Stimulated activated naive CD8-positive, alpha-beta T cell treated with anti-CD3 and anti-CD28 coated beads, Interleukin-15, amount 100 ng/mL, for 72 hours (primary cell): ENCODE measurements at regions not wholly inside any gene's neighbourhood (a gene's known extent, or its start where the extent isn't known, plus 50 kb on each side); places are given as distances from the start of the nearest gene placed in this dataset.
"Not testable (repeated sequence)": the region's sequence is repeated elsewhere in the genome, so short reads cannot be mapped to it uniquely, and the experiment has no call there.

Experiments
- ATAC-seq: fragments of 150-1000 bp; cut with Tn5 transposase; 2 replicates; pipeline ENCODE4 v1.10.0; 2021; ENCODE audit warnings: mild to moderate bottlenecking, moderate library complexity
- DNase-seq, 2 donors: peaks; one replicate each; pipeline ENCODE4 v3.0.0; 2021 to 2022
- H3K27ac Mint-ChIP-seq, 2 donors: one replicate each; pipeline ENCODE4 v1.8.0; 2022; ENCODE audit warnings: mild to moderate bottlenecking in 2 of 2, mixed read lengths in 2 of 2, moderate library complexity in 2 of 2
- H3K27me3 Mint-ChIP-seq: one replicate; pipeline ENCODE4 v1.8.0; 2022; ENCODE audit warnings: mixed read lengths
- H3K4me1 Mint-ChIP-seq: one replicate; pipeline ENCODE4 v1.8.0; 2022; ENCODE audit warnings: mild to moderate bottlenecking, mixed read lengths
- H3K4me3 Mint-ChIP-seq, 2 donors: one replicate each; pipeline ENCODE4 v1.8.0; 2022; ENCODE audit warnings: mild to moderate bottlenecking in 2 of 2, mixed read lengths in 2 of 2, moderate library complexity in 1 of 2
- H3K9me3 Mint-ChIP-seq, 2 donors: one replicate each; pipeline ENCODE4 v1.8.0; 2022; ENCODE audit warnings: mixed read lengths in 2 of 2

- no peak overlapping the region for H3K4me3 Mint-ChIP-seq
- H3K4me1 Mint-ChIP-seq = no peaks in the 10 kb centered on the region
- no peak for DNase-seq
- no peaks in the 10 kb centered on the region for H3K9me3 Mint-ChIP-seq
- no peak for ATAC-seq
- H3K27ac Mint-ChIP-seq = no peak overlapping the region
- H3K27me3 Mint-ChIP-seq = peaks cover 8% of the 10 kb centered on the region
These were observed 106.6 kb upstream of the CHST15 start for GRCh38 chr10:124200011-124200410.

- Mint-ChIP-seq H3K4me3 (no peak overlapping the region), H3K9me3 (no peaks in the 10 kb centered on the region), H3K4me1 (no peaks in the 10 kb centered on the region), H3K27me3 (peaks cover 8% of the 10 kb centered on the region), H3K27ac (no peak overlapping the region)
- ATAC-seq = no peak
- DNase-seq = no peak
These were observed 105.5 kb upstream of the CHST15 start for GRCh38 chr10:124198871-124199270.

- Mint-ChIP-seq H3K27ac (no peak overlapping the region), H3K9me3 (no peaks in the 10 kb centered on the region), H3K27me3 (peaks cover 8% of the 10 kb centered on the region), H3K4me3 (no peak overlapping the region), H3K4me1 (no peaks in the 10 kb centered on the region)
- ATAC-seq (no peak), DNase-seq (no peak)
These were observed 104.7 kb upstream of the CHST15 start for GRCh38 chr10:124198125-124198501.

- no peak overlapping the region for H3K4me3 Mint-ChIP-seq
- peak overlapping the region in 1 of 2 donors; percentile 55 for H3K27ac Mint-ChIP-seq
- peaks cover 11% of the 10 kb centered on the region for H3K27me3 Mint-ChIP-seq
- no peak for DNase-seq
- H3K9me3 Mint-ChIP-seq = no peaks in the 10 kb centered on the region
- ATAC-seq = no peak
- no peaks in the 10 kb centered on the region for H3K4me1 Mint-ChIP-seq
These were observed 104.2 kb upstream of the CHST15 start for GRCh38 chr10:124197371-124198124.

- no peak for DNase-seq
- H3K27me3 Mint-ChIP-seq = peaks cover 20% of the 10 kb centered on the region
- H3K4me1 Mint-ChIP-seq = no peaks in the 10 kb centered on the region
These were observed 103.3 kb upstream of the CHST15 start for GRCh38 chr10:124196659-124197058.

GRCh38 chr10:124194199-124194824 is 100.9 kb upstream of the CHST15 start:
- H3K4me3 Mint-ChIP-seq = no peak overlapping the region
- ATAC-seq = no peak
- no peaks in the 10 kb centered on the region for H3K4me1 Mint-ChIP-seq
- H3K27ac Mint-ChIP-seq = no peak overlapping the region
- H3K27me3 Mint-ChIP-seq = peaks cover 28% of the 10 kb centered on the region
- DNase-seq = no peak
- H3K9me3 Mint-ChIP-seq = no peaks in the 10 kb centered on the region

More at GRCh38 chr10:124196659-124197058, 103.3 kb upstream of the CHST15 start:
- no peak overlapping the region for H3K27ac Mint-ChIP-seq
- ATAC-seq = no peak
- no peaks in the 10 kb centered on the region for H3K9me3 Mint-ChIP-seq
- no peak overlapping the region for H3K4me3 Mint-ChIP-seq

GRCh38 chr10:124193309-124193696 is 99.9 kb upstream of the CHST15 start:
- no peak for DNase-seq
- no peaks in the 10 kb centered on the region for H3K9me3 Mint-ChIP-seq
- peaks cover 32% of the 10 kb centered on the region for H3K27me3 Mint-ChIP-seq
- ATAC-seq = no peak
- H3K27ac Mint-ChIP-seq = no peak overlapping the region
- H3K4me3 Mint-ChIP-seq = no peak overlapping the region
- no peaks in the 10 kb centered on the region for H3K4me1 Mint-ChIP-seq

GRCh38 chr10:124192664-124193308 is 99.4 kb upstream of the CHST15 start:
- not testable (repeated sequence) for DNase-seq, H3K9me3 Mint-ChIP-seq, ATAC-seq, H3K4me1 Mint-ChIP-seq, H3K27ac Mint-ChIP-seq, H3K4me3 Mint-ChIP-seq
- H3K27me3 Mint-ChIP-seq = peaks cover 32% of the 10 kb centered on the region

- peak overlapping the region in 1 of 2 donors; percentile 64 for H3K27ac Mint-ChIP-seq
- H3K9me3 Mint-ChIP-seq, H3K4me1 Mint-ChIP-seq, DNase-seq, ATAC-seq, H3K4me3 Mint-ChIP-seq: not testable (repeated sequence)
- peaks cover 32% of the 10 kb centered on the region for H3K27me3 Mint-ChIP-seq
These were observed 97.1 kb upstream of the CHST15 start for GRCh38 chr10:124190476-124190875.

- Mint-ChIP-seq H3K4me1 (no peaks in the 10 kb centered on the region), H3K9me3 (no peaks in the 10 kb centered on the region), H3K27ac (no peak overlapping the region), H3K4me3 (no peak overlapping the region), H3K27me3 (peaks cover 23% of the 10 kb centered on the region)
- no peak for ATAC-seq
- DNase-seq = no peak
These were observed 93.6 kb upstream of the CHST15 start for GRCh38 chr10:124186956-124187355.

- H3K9me3 Mint-ChIP-seq = no peaks in the 10 kb centered on the region
- ATAC-seq = no peak
- H3K27me3 Mint-ChIP-seq = peaks cover 12% of the 10 kb centered on the region
- H3K27ac Mint-ChIP-seq = no peak overlapping the region
- no peak for DNase-seq
- peaks cover 11% of the 10 kb centered on the region for H3K4me1 Mint-ChIP-seq
- H3K4me3 Mint-ChIP-seq = no peak overlapping the region
These were observed 91.7 kb upstream of the CHST15 start for GRCh38 chr10:124185084-124185483.

- Mint-ChIP-seq H3K4me3 (no peak overlapping the region), H3K4me1 (peaks cover 11% of the 10 kb centered on the region), H3K9me3 (no peaks in the 10 kb centered on the region), H3K27ac (no peak overlapping the region), H3K27me3 (peaks cover 4% of the 10 kb centered on the region)
- no peak for ATAC-seq
- DNase-seq = no peak
These were observed 90.9 kb upstream of the CHST15 start for GRCh38 chr10:124184208-124184830.

GRCh38 chr10:124183617-124184016 is 90.2 kb upstream of the CHST15 start:
- Mint-ChIP-seq H3K27ac (no peak overlapping the region), H3K27me3 (no peaks in the 10 kb centered on the region), H3K9me3 (no peaks in the 10 kb centered on the region), H3K4me1 (peaks cover 11% of the 10 kb centered on the region), H3K4me3 (no peak overlapping the region)
- ATAC-seq (no peak), DNase-seq (no peak)

GRCh38 chr10:124182088-124182541 is 88.7 kb upstream of the CHST15 start:
- no peaks in the 10 kb centered on the region for H3K9me3 Mint-ChIP-seq
- DNase-seq (no peak), ATAC-seq (no peak)
- no peak overlapping the region for H3K4me3 Mint-ChIP-seq
- peaks cover 11% of the 10 kb centered on the region for H3K4me1 Mint-ChIP-seq
- H3K27ac Mint-ChIP-seq = no peak overlapping the region
- no peaks in the 10 kb centered on the region for H3K27me3 Mint-ChIP-seq

- no peaks in the 10 kb centered on the region for H3K9me3 Mint-ChIP-seq
- H3K4me3 Mint-ChIP-seq = no peak overlapping the region
- no peak for ATAC-seq
- peaks cover 3% of the 10 kb centered on the region for H3K27me3 Mint-ChIP-seq
- H3K4me1 Mint-ChIP-seq = peaks cover 14% of the 10 kb centered on the region
- DNase-seq = no peak
- no peak overlapping the region for H3K27ac Mint-ChIP-seq
These were observed 88.3 kb upstream of the CHST15 start for GRCh38 chr10:124181656-124182055.
